Panc1 (cell line): ENCODE measurements at regions not wholly inside any gene's neighbourhood (a gene's known extent, or its start where the extent isn't known, plus 50 kb on each side); places are given as distances from the start of the nearest gene placed in this dataset.

ENCODE experiments used
- CTCF ChIP-seq: fragments of 450-650 bp; IDR thresholded peaks from 2 replicates; pipeline ENCODE4 v1.5.1; 2017; ENCODE audit warnings: mild to moderate bottlenecking
- POLR2AphosphoS5 ChIP-seq: IDR thresholded peaks from 2 replicates; pipeline ENCODE4 v1.6.1; 2012; ENCODE audit warnings: mild to moderate bottlenecking, low read depth, low read length, moderate library complexity
- REST ChIP-seq, 2 experiments: IDR thresholded peaks; 2 replicates each; pipeline ENCODE4 v1.6.1; 2011 to 2012; ENCODE audit warnings: low read depth in 2 of 2, control low read depth in 1 of 2, low read length in 1 of 2, mild to moderate bottlenecking in 1 of 2, moderate library complexity in 1 of 2; ENCODE audit not compliant: insufficient read depth in 1 of 2
- SIN3A ChIP-seq: IDR thresholded peaks from 2 replicates; pipeline ENCODE4 v1.6.1; 2012; ENCODE audit warnings: low read depth, mild to moderate bottlenecking, low read length, moderate library complexity, borderline replicate concordance; ENCODE audit not compliant: insufficient read depth
- TCF7L2 ChIP-seq: IDR thresholded peaks from 2 replicates; pipeline ENCODE4 v1.6.1; 2011; ENCODE audit warnings: mild to moderate bottlenecking, low read depth, low read length, inconsistent platforms

GRCh38 chr3:144433006-144433405 is 461.4 kb downstream of the DIPK2A start:
- no peak for TF ChIP-seq CTCF
- TF ChIP-seq POLR2AphosphoS5, result no peak
- TF ChIP-seq SIN3A, result no peak
- TF ChIP-seq TCF7L2, result no peak
- no peak for TF ChIP-seq REST (IDR thresholded peaks at IDR 0.05; ENCODE audit: insufficient read depth in 1 of 2, low read depth in 2 of 2, low read length in 1 of 2)
